Adrenal gland (tissue), 9 donors: ENCODE measurements at regions not wholly inside any gene's neighbourhood (a gene's known extent, or its start where the extent isn't known, plus 50 kb on each side); places are given as distances from the start of the nearest gene placed in this dataset.
"Not testable (repeated sequence)": the region's sequence is repeated elsewhere in the genome, so short reads cannot be mapped to it uniquely, and the experiment has no call there.

ENCODE experiments used
- DNase-seq, 7 donors: peaks; one replicate each; pipeline ENCODE4 v3.0.0-alpha.2; 2019 to 2020
- H3K27ac ChIP-seq, 5 donors: fragments of 200-600 bp; sonication (generic) in 4 of 5; 1 replicate in 3 of 5; 2 replicates in 2 of 5; pipeline versions ENCODE4 v1.5.1 to v1.8.0; 2016 to 2020; ENCODE audit warnings: mild to moderate bottlenecking in 1 of 5
- H3K27me3 ChIP-seq: fragments of 200-600 bp; 2 replicates; pipeline ENCODE4 v1.8.0; 2021
- H3K36me3 ChIP-seq, 2 donors: fragments of 200-600 bp; replicated peaks in 1 of 2; 1 replicate in 1 of 2; 2 replicates in 1 of 2; pipeline versions ENCODE4 v1.5.1 to v1.8.0; 2018 to 2022
- H3K4me1 ChIP-seq, 2 donors: fragments of 200-600 bp; replicated peaks in 1 of 2; 1 replicate in 1 of 2; 2 replicates in 1 of 2; pipeline versions ENCODE4 v1.5.1 to v1.8.0; 2018 to 2021
- H3K4me3 ChIP-seq, 4 donors: fragments of 200-600 bp; sonication (generic) in 3 of 4; one replicate each; pipeline ENCODE4 v1.5.1; 2016 to 2018
- H3K9me3 ChIP-seq, 3 donors: fragments of 200-600 bp; sonication (generic) in 1 of 3; replicated peaks in 1 of 3; 1 replicate in 2 of 3; 2 replicates in 1 of 3; pipeline versions ENCODE4 v1.5.1 to v1.8.0; 2016 to 2021
- CTCF ChIP-seq, 6 experiments: fragments of 450-650 bp in 4 of 6; fragments of 200-600 bp in 2 of 6; sonication (generic) in 1 of 6; IDR thresholded peaks; 1 replicate in 5 of 6; 2 replicates in 1 of 6; pipeline versions ENCODE4 v1.5.1 to v1.8.0; 2016 to 2021; ENCODE audit warnings: antibody characterized with exemption in 6 of 6, mild to moderate bottlenecking in 2 of 6, moderate library complexity in 1 of 6
- POLR2A ChIP-seq, 2 donors: fragments of 450-650 bp; IDR thresholded peaks; one replicate each; pipeline ENCODE4 v1.6.1; 2017; ENCODE audit warnings: antibody characterized with exemption in 2 of 2, mild to moderate bottlenecking in 2 of 2, moderate library complexity in 1 of 2
- WGBS, 4 donors: extraction: QIAGEN DNeasy Blood & Tissue Kit in 2 of 4; methylation state at CpG; one replicate each; pipeline versions ENCODE4 v1.1.5 to v1.1.7; 2013 to 2017; 5-methylcytosine and 5-hydroxymethylcytosine counted together
- intact Hi-C, 2 donors: fragments of 100-400 bp; cut with DNase I; formaldehyde crosslinking; loops; one replicate each; pipeline versions ENCODE4 v1.14.1 to v1.15.0; 2022 to 2023
- donor health status: healthy with polysubstance abuse.
- donor health status: Bipolar disorder and iron deficiency.
- donor health status: DM: yes; HTN: yes; CAD: no.
- donor health status: DM: no; HTN: no; CAD: no.
- donor health status: DM: no; HTN: no; CAD: no.

GRCh38 chr21:17708522-17709265, 96.0 kb upstream of the BTG3 start:
- 52 to 64% (median 55%) methylated on average over 5 of the region's 5 CpGs for WGBS, 4 donors
- no peaks in the 10 kb centered on the region for H3K36me3 ChIP-seq
- DNase-seq = no peak
- no peak overlapping the region for H3K4me3 ChIP-seq
- intact Hi-C loops = no loop called here
- H3K9me3 ChIP-seq = no peaks in the 10 kb centered on the region
- H3K27me3 ChIP-seq = no peaks in the 10 kb centered on the region
- no peak overlapping the region for H3K27ac ChIP-seq
- TF ChIP-seq POLR2A (IDR thresholded peaks at IDR 0.05) (no peak), CTCF (IDR thresholded peaks at IDR 0.05) (no peak)
- H3K4me1 ChIP-seq = no peaks in the 10 kb centered on the region

GRCh38 chr21:17699524-17700189, 87.0 kb upstream of the BTG3 start:
- Histone ChIP-seq H3K27me3 (no peaks in the 10 kb centered on the region), H3K27ac (no peak overlapping the region), H3K4me3 (no peak overlapping the region), H3K9me3 (no peaks in the 10 kb centered on the region), H3K4me1 (no peaks in the 10 kb centered on the region), H3K36me3 (no peaks in the 10 kb centered on the region)
- intact Hi-C loops = no loop called here
- TF ChIP-seq CTCF (IDR thresholded peaks at IDR 0.05) (no peak), POLR2A (IDR thresholded peaks at IDR 0.05) (no peak)
- 84 to 92% (median 89%) methylated on average over 6 of the region's 6 CpGs for WGBS, 4 donors
- DNase-seq = no peak

- no peak overlapping the region for H3K4me3 ChIP-seq
- H3K4me1 ChIP-seq = no peaks in the 10 kb centered on the region
- H3K9me3 ChIP-seq = no peaks in the 10 kb centered on the region
- intact Hi-C loops = no loop called here
- no peak for TF ChIP-seq CTCF (IDR thresholded peaks at IDR 0.05)
- no peak for TF ChIP-seq POLR2A (IDR thresholded peaks at IDR 0.05)
- no peaks in the 10 kb centered on the region for H3K27me3 ChIP-seq
- DNase-seq = no peak
- no peaks in the 10 kb centered on the region for H3K36me3 ChIP-seq
- no peak overlapping the region for H3K27ac ChIP-seq
These were observed 84.8 kb upstream of the BTG3 start for GRCh38 chr21:17697473-17697872.

GRCh38 chr21:17694416-17694815, 81.7 kb upstream of the BTG3 start:
- intact Hi-C loops = not testable (repeated sequence)

GRCh38 chr21:17693801-17694200, 81.1 kb upstream of the BTG3 start:
- intact Hi-C loops = no loop called here
- H3K27me3 ChIP-seq = no peaks in the 10 kb centered on the region
- 73 to 86% (median 77%) methylated on average over 7 to 8 of the region's 8 CpGs for WGBS, 4 donors
- no peak for DNase-seq
- H3K4me3 ChIP-seq = no peak overlapping the region
- no peak overlapping the region for H3K27ac ChIP-seq
- H3K36me3 ChIP-seq = no peaks in the 10 kb centered on the region
- no peak for TF ChIP-seq POLR2A (IDR thresholded peaks at IDR 0.05)
- no peak for TF ChIP-seq CTCF (IDR thresholded peaks at IDR 0.05)
- H3K4me1 ChIP-seq = peaks cover 0 to 5% of the 10 kb centered on the region in 2 donors
- H3K9me3 ChIP-seq = no peaks in the 10 kb centered on the region

More at GRCh38 chr21:17694416-17694815, 81.7 kb upstream of the BTG3 start:
- not testable (repeated sequence) for H3K4me1 ChIP-seq, H3K9me3 ChIP-seq, H3K27ac ChIP-seq, H3K36me3 ChIP-seq, H3K27me3 ChIP-seq, DNase-seq, H3K4me3 ChIP-seq
- 77 to 86% (median 83%) methylated on average over 6 to 9 of the region's 9 CpGs for WGBS, 4 donors
